Left renal pelvis (tissue), 4 donors: ENCODE measurements at regions not wholly inside any gene's neighbourhood (a gene's known extent, or its start where the extent isn't known, plus 50 kb on each side); places are given as distances from the start of the nearest gene placed in this dataset.
"Not testable (repeated sequence)": the region's sequence is repeated elsewhere in the genome, so short reads cannot be mapped to it uniquely, and the experiment has no call there.

Source experiments
- DNase-seq, 4 donors: peaks; one replicate each; pipeline ENCODE4 v3.0.0-alpha.2; 2013; ENCODE audit warnings: low read depth in 4 of 4, low spot score in 3 of 4

DNA sequence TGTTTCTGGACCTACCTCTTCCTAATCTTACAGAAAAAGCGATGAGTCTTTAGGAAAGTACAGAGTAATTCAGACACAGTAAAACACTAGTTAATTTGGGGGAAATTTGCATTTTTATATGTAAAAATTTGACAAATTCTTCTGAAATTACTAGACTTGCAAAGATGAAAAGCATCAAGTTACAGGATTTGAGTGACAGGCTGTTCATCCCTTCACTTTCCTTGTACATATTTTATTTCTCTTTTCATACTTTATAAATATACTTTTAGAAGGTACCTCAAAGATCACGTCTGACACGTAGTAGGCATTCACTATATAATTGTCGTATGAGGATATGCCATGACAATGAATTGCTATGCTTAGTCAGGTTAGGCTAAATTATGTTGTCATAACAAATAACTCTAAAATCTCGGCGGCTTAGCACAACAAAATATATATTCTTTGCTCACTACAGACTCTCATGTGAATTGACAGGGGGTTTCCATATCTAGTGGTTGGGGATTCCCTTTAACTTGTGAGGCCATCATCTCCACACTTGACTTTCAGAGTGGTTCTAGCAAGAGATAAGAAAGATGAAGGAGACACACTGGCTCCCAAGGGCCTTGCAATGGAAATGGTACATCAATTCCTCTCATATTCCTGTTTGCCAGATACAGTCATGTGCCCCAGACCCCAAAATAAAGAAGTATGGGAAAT, 154.1 kb upstream of the TUT7 start:
- no peak for DNase-seq

GRCh38 chr9:86507212-86507630, 153.0 kb upstream of the TUT7 start:
- DNase-seq = no peak

GRCh38 chr9:86503942-86504341, 149.7 kb upstream of the TUT7 start:
- no peak for DNase-seq

- DNase-seq = no peak
These were observed 149.1 kb upstream of the TUT7 start for GRCh38 chr9:86503314-86503713.

GRCh38 chr9:86500667-86501435, 146.6 kb upstream of the TUT7 start:
- no peak for DNase-seq

DNA sequence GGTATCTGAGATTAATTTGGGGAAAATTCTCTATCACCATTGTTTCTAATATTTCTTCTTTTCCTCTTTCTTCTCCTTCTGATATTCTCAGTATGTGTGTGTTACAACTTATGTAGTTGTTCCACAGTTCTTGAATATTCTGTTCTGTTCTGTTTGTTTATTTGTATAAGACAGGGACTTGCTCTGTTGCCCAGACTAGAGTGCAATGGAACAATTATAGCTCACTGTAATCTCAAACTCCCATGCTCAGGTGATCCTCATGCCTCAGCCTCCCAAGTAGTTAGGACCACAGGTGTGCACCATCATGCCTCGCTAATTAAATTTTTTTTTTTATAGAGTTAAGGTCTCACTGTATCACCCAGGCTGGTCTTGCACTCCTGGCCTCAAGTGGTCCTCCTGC, 145.8 kb upstream of the TUT7 start:
- DNase-seq = no peak

DNA sequence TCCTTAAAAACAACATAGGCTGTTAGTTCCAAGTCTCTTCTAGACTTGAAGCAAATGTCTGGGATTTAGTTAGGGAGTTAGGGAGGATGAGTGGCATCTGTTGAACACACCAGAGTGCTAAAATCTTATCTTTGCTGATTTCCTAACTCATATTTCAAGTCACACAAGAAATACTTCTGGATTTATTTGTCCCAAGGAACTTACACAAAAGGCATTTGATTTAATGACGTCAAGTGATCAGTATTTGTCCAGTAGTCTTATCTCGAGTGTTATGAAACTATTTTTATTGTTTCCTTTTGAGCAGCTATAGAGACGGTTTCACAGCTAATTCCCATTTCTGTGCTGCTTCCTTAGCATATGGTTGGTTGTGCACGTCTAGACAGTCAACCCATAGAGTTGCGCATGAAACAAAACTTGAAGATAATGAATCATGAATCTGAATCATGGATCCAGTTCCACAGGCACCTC, 140.5 kb upstream of the TUT7 start:
- no peak for DNase-seq

- no peak for DNase-seq
These were observed 137.5 kb upstream of the TUT7 start for GRCh38 chr9:86491468-86492266.

DNA sequence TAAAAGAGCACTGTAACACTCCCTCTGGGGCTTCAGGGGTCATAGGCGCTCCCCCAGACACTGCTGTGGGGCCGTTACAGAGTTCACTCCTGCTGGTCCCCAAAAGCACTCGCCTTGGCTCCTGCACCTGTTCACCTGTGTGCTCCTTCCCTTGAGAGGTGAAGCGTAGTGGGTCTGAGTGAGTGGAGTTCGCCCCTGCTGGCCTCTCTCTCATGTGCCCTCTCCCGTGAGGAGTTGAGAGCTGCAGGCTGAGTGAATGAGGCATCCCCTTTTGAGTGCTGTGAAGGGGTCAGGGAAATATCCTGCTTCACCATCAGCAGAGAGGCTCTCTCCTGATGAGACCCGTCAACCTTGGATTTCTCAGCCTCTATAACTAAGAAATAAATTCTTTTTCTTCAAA, 134.6 kb upstream of the TUT7 start:
- DNase-seq = no peak

- no peak for DNase-seq
These were observed 134.1 kb upstream of the TUT7 start for GRCh38 chr9:86488345-86488744.

- no peak for DNase-seq
These were observed 133.6 kb upstream of the TUT7 start for GRCh38 chr9:86487838-86488233.

DNA sequence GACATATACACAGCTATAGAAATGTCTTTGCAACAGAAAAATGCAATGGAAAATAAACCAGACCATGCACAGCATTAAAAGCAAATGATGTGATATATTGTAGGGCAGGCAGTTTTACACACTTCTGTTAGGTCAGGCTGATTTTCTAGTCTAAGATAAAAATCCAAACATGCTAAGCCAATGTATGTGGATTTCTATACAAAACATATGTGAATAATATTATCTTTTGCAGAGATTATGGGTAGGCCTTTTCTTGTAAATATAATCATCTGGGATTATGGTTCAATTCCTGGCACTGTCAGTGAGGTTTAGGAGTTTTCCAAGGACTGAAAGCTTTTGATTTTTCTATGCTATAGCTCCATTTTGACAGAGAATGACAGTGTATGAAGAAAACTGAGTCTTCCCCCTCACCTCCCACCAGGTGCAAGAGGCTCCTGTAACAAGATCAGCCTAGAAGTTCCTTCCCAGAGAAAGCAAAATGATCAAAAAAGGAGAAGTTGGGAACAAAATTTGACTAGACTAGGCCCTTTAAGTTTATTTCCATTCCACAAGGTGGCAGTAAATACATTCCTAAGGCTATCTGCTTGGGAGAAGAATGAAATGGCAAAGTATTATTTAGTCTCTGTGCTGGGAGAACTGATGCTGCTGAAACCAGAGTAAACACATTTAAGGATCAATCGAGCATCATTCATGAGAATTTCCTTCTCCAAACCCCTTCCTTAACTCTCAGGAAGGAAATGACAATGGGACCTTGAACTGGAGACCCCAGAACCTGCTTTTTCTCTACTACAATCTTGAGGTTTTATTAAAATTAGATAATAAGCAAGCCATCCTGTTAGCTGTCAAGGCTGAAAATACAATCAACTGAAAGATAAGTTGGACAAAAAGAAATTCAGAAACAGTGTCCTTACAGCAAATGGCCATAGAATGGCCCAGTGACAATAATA, 133.0 kb upstream of the TUT7 start:
- peak in 2 of 4 donors; percentile 50 to 59 for DNase-seq

DNA sequence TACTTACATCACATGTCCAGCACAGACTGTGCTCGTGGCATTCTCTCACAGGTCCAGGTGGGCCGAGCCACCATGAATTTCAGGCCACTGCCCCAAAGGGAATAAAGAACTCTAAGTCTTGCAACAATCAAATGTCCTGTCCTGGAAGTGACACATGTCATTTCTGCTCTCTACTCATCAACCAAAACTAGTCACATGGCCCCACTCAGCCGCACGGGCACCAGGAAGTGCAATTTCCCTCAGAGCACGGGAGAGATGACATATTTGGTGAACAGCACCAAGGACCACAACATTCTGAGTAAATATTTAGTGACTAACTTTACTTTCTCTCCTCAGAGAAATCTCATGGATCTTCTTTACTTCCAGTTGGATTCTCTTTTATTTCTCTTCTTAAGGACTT, 131.1 kb upstream of the TUT7 start:
- no peak for DNase-seq

DNA sequence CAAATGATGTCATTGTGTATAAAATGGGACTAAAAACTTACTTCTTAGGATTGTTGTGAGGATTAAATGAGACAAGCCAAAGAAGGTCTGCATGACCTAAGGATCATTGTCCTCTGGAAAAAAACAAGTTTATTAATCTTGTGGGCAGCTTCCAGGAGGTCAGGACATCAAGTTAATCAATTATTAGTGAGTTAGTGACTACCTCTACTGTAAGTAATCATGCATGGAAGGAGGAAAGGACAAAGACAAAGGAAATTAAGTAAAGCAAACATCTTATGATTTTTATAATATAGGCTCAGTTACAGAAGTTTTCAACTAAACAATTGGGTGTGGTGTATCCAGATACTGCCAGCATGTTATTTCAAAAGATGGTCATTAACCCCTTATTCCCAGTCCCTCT, 129.3 kb upstream of the TUT7 start:
- DNase-seq = no peak

DNA sequence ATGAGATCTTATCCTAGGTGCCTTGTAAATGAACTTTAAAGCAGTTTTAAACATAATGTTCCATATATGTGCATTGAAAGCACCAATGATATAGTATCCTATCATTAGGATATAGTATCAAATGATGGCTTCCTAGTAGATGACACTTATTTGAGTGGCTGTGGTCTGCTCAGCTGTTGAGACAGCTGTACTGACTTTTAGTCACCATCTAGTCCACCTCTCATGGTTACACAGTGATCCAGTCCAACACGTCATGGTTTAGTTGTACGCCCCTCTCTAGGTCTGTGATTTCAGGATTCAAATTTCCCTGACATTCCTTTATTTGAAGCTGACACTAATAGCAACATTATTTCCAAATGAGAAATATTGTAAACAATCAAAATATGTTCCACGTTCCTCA, 127.3 kb upstream of the TUT7 start:
- DNase-seq = no peak

DNA sequence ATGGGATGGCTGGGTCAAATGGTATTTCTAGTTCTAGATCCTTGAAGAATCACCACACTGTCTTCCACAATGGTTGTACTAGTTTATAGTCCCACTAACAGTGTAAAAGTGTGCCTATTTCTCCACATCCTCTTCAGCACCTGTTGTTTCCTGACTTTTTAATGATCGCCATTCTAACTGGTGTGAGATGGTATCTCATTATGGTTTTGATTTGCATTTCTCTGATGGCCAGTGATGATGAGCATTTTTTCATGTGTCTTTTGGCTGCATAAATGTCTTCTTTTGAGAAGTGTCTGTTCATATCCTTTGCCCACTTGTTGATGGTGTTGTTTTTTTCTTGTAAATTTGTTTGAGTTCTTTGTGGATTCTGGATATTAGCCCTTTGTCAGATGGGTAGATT, 121.0 kb upstream of the TUT7 start:
- DNase-seq = not testable (repeated sequence)

GRCh38 chr9:86471171-86471815, 117.1 kb upstream of the TUT7 start:
- no peak for DNase-seq

DNA sequence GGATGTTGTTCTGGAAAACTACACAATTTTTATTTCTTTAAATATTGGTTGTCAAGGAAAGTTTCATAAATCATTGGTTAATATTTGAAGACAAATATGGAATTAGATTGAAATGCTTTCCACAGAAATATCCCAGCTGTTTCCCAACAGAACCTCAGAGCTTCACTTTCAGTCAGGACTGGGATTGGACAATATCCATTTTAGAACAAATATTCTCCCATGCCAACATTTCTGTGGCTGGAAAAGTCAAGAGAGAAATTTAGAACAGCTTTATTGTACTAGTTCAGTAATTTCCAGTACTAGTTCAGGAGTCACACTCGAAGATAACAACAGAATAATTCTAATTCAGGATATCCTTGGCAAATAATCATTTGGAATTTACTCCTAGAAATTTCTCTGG, 116.1 kb upstream of the TUT7 start:
- DNase-seq = no peak

- DNase-seq = no peak
These were observed 115.5 kb upstream of the TUT7 start for GRCh38 chr9:86469476-86470250.
